ENCODE measurements at regions not wholly inside any gene's neighbourhood (a gene's known extent, or its start where the extent isn't known, plus 50 kb on each side); places are given as distances from the start of the nearest gene placed in this dataset.
"Not testable (repeated sequence)": the region's sequence is repeated elsewhere in the genome, so short reads cannot be mapped to it uniquely, and the experiment has no call there.

GRCh38 chr2:9708683-9709538 lies 78.1 kb upstream of the YWHAQ start:
- FAIRE-seq, result no peak

GRCh38 chr2:9709539-9710285 lies 78.9 kb upstream of the YWHAQ start:
- FAIRE-seq, result no peak

GRCh38 chr2:9710311-9710710 lies 79.5 kb upstream of the YWHAQ start:
- FAIRE-seq, result no peak

- no peak for FAIRE-seq
Observed at GRCh38 chr2:9712263-9712662, 81.5 kb upstream of the YWHAQ start.

- no peak for FAIRE-seq
Observed at GRCh38 chr2:9714630-9715214, 83.9 kb upstream of the YWHAQ start.

DNA sequence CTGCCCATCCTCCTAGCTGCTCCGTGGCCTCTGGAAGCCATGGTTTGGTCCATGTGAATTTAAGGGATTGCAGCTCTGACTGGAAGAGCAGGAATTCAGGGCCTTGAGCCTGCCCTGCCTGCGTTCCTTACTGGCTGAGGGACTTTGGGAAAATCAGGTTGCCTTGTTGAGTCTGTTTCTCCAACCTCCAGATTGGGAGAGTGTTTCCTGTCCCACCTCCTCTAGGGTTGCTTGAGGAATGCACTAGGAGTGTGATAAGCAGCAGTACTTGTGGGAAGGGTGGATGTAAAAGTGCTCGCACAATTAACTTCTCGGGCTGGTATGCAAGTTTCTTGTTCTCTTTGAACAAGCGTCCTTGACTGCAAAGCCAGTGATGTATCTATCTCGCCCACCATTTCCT lies 84.4 kb upstream of the YWHAQ start:
- no peak for FAIRE-seq

DNA sequence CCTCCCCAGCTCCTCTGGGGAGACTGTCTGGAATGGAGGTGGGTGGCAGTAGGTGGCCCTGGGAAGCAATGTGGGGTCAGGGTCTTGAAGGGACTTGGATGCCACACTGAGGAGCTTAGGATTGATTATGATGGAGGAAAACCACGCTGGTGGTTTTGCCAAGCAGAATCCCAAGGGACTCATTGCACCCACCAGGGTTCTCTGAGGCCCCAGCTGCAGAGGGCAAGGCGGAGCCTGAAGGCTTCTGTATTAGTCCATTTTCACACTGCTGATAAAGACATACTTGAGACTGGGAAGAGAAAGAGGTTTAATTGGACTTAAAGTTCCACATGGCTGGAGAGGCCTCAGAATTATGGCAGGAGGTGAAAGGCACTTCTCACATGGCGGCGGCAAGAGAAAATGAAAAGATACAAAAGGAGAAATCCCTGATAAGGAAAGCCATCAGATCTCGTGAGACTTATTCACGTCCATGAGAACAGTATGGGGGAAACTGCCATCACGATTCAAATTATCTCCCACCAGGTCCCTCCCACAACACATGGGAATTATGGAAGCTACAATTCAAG lies 87.2 kb upstream of the YWHAQ start:
- FAIRE-seq, result no peak

- no peak for FAIRE-seq
Observed at GRCh38 chr2:9720352-9721093, 89.7 kb upstream of the YWHAQ start.

DNA sequence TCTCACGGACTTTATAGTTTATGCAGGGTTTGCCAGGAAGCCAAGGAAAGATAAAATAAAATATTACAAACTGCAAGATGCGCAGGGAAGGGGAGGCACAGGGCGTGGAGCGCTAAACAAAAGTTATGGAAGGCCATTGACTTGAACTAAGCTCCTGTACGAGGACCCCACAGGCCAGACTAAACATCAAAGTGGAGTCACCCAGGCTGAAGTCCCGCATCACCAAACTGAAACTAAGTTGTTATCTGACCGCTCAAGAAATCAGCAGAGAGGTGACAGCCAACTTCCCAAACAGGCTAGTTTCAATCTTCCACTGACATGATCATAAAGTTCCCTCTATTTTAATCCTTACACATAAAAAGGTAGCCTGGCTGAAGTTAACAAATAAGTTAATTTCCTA lies 90.5 kb upstream of the YWHAQ start:
- no peak for FAIRE-seq

- FAIRE-seq, result no peak
Observed at GRCh38 chr2:9722451-9722850, 91.7 kb upstream of the YWHAQ start.

DNA sequence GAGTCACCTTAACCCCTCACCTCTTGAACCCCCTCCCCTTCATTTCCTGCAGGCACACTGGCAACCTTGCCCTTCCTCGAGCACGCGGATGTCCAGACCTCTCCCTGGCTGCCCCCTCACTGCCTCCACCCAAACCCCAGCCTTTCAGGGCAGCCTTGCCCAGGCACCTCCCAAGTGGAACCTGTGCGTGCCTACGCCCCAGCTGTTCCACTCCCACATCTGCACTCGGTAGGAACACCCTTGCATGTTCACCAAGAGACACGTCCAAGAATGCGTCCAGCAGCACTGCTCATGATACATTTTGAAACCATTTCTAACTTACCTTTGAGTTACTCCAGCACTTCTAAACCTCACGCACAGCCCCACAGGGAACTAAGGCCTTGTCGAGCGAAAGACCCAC lies 93.8 kb upstream of the YWHAQ start:
- no peak for FAIRE-seq

- FAIRE-seq, result no peak
Observed at GRCh38 chr2:9725106-9725505, 94.3 kb upstream of the YWHAQ start.

DNA sequence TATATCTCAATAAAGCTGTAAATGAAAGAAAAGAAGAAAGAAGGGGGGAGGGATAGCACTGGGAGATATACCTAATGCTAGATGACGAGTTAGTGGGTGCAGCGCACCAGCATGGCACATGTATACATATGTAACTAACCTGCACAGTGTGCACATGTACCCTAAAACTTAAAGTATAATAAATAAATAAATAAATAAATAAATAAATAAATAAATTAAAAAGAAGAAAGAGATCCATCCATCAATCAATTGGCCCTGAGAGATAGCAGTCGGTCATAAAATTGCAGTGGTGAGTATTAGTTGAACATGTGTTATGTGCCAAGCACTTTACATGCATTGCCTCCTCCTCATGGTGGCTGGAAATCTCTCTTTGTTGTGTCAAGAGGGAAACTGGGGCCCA lies 95.2 kb upstream of the YWHAQ start:
- not testable (repeated sequence) for FAIRE-seq

GRCh38 chr2:9730523-9730922 lies 99.7 kb upstream of the YWHAQ start:
- not testable (repeated sequence) for FAIRE-seq

- no peak for FAIRE-seq
Observed at GRCh38 chr2:9732824-9733223, 102.0 kb upstream of the YWHAQ start.

- peak; percentile 77 for FAIRE-seq
Observed at GRCh38 chr2:9734308-9734707, 103.5 kb upstream of the YWHAQ start.

GRCh38 chr2:9735335-9735734 lies 104.5 kb upstream of the YWHAQ start:
- no peak for FAIRE-seq

- FAIRE-seq, result no peak
Observed at GRCh38 chr2:9736021-9736420, 105.2 kb upstream of the YWHAQ start.

GRCh38 chr2:9737053-9737875 lies 106.0 kb upstream of the TAF1B start:
- no peak for FAIRE-seq

- no peak for FAIRE-seq
Observed at GRCh38 chr2:9738062-9738461, 105.2 kb upstream of the TAF1B start.

- no peak for FAIRE-seq
Observed at GRCh38 chr2:9738535-9739496, 104.5 kb upstream of the TAF1B start.
